ENCODE measurements at regions not wholly inside any gene's neighbourhood (a gene's known extent, or its start where the extent isn't known, plus 50 kb on each side); places are given as distances from the start of the nearest gene placed in this dataset.
"Not testable (repeated sequence)": the region's sequence is repeated elsewhere in the genome, so short reads cannot be mapped to it uniquely, and the experiment has no call there.

DNA sequence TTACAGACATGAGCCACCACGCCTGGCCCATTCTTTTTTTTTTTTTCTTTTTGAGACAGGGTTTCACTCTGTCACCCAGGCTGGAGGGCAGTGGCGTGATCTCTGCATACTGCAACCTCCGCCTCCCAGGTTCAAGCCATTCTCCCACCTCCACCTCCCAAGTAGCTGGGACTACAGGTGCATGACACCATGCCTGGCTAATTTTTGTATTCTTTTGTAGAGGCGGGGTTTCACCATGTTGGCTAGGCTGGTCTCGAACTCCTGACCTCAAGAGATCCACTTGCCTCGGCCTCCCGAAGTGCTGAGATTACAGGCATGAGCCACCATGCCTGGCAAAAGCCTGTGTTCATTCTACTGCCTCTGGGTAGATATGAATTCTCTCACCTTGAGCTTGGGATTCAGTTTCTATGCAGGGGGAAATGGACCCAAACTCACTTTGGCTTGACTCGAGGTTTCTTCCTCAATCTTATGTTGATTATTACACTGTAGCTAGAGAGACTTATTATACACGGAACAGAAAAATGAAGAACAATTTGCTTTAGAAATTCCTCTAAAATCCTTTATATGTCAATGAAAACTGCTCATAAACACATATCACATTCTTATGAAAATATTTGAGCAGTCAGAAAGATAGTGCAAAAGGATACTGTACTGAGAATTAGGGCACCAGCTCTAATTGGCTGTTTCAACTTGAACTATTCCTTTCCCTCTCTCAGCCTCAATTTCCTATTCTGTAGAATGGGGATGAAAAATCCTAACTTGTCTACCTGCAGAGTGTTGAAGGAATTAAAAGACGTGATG is 252.3 kb downstream of the MYCN start:
- no peak for DNase-seq

DNA sequence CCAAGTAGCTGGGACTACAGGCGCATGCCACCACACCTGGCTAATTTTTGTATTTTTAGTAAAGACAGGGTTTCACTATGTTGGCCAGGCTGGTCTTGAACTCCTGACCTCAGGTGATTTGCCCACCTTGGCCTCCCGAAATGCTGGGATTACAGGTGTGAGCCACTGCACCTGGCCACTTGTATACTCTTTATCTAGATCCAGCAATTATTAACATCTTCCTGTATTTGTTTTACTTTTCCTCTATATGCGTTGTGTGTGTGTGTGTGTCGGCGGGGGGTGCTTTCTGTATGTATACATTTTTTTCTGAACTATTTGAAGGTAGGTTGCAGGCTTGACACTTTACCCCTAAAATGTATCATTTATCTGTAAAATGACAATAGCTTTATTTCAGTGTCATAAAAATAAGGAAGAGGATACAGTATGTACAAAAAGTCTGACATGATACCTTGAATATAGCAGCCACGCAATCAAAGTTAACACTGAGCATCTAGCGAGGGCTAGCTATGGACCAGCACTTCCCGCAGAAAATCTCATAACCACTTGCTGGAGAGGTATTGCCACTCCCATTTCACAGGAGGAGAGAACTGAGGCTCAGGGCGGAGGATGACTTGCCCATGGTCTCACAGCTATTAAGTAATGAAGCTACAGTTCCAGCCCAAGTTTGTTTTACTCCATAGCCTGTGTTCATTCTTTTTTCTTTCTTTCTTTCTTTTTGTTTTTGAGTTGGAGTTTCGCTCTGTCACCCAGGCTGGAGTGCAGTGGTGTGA is 251.3 kb downstream of the MYCN start:
- no peak for DNase-seq

DNA sequence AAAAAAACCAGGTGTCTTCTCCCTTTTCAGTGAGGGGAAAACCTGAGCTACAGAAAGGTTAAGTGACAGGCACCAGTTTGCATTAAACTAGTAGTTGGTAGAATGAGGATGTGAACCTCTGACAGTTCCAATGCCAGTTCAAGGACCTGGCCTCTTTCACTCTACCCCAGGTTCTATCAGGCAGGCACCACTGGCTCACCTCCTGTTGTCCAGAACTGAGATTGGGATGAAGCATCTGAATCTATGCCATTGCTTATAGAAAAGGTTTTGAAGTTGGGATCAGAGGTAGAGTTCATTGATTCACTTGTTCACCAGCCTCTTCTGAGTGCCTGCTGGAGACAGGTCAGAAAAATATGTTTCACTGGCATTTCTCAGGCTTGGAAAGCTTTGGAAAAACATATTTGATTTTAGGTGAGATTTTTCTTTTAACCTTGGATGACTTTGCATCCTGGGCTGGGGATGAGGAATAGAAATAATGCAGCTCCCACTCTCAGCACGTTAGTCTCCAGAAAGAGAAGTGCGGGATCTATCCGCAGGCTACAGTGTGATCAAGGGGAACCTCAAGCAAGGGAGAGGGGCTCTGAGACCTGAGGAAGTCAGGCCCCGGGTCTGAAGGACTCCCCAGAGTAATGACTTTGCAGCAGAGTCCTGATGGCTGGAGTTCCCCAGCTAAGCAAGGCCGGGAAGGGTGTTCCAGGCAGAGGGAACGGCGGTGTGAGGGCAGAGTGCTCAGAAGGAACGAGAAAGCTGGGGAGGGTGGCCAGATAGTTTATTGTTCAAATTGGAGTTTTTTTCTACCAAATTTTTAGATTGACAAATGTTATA is 250.3 kb downstream of the MYCN start:
- no peak for DNase-seq

DNA sequence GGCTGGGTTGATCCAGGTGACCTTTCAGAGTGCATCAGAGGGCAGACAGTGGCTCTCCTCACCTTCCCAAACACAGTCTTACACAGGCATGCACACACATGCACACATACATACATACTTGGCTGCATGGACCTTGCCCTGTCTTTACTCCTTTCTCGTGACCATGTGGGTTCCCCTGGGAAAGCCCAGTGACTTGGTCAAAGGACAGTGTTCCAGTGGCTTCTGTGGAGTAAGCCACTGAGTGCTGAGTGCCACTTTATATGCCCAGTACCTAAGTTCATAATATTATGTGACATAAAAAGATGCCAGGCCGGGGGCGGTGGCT is 249.4 kb downstream of the MYCN start:
- DNase-seq: no peak

DNA sequence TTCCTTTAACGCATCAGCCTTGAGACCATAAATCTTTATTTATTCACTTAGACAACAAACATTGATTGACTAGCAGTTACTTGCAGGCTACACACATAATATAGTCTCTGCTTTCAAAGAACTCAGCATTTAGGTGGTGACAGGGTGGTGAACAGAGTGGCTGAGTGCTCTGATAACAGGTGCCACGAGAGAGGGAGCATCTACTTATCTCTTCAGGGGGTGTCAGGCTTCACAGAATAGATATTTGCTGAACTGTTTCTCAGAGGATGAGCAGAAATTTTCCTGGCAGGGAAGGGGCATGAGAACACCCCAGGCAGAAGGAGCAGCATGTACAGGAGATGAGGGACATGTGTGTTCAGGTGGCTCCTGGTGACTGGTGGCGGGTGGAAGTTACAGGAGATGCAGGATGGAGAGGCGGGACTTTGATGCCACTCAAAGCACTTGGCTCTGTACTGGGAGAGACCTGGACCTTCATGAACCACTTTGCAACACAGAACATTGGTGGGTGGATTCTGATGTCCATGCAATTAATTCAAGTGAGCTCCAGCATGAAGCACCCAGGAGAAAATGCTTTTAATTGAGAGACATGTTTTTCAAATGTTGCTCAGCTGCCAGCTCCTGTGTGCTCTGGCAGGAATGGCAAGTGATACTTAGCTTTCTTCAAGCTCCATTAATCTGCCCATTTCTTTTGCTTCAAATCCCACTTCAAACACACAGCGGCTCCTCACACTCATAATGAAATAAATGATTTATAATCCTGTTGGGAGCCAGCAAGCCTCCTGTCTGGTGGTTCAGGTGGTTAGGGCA is 248.9 kb downstream of the MYCN start:
- DNase-seq: peak; percentile 100

DNA sequence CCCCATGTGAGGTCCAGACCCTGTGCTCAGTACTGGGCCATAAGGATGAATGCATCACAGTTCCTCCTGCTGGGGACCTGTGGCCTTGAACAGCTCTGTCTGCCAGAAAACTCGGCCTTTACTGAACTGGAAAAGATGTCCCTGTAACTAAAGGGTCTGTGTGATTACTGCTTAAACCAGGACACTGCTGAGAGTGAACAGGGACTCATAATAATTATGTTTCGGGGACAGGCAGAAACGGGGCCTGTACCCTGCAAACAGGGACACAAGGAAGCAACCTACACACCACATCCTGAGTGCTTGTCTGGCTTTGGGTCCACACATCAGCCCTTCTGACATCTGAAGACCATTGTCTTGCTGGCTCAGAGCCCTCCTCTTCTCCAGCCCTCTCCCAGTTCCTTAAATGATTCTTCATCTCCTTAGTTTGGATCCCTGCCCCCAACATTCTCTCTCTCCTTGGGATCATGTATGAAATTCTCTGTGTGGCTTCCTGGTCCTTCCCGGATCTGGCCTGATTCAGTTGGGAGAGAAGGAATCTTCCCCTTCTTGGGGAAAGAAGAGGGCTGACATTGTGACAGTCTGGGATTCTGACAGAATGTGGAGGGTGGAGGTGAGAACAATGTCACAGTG is 248.0 kb downstream of the MYCN start:
- DNase-seq: no peak

DNA sequence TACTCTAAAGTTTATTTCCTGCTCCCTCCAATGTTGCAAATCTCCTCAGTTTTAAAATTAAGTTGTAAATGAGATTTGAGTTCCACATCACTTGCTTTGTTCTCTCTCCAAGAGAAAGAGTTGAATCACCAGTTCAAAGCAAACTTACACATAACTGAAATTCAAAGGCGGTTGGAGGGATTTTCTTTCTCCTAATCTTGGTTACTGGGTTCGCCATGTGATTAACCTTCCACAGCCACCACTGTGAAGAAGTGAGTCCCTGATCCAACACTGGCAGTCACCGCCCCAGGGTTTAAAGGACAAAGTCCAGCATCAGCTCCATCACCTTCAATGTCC is 247.1 kb downstream of the MYCN start:
- no peak for DNase-seq

DNA sequence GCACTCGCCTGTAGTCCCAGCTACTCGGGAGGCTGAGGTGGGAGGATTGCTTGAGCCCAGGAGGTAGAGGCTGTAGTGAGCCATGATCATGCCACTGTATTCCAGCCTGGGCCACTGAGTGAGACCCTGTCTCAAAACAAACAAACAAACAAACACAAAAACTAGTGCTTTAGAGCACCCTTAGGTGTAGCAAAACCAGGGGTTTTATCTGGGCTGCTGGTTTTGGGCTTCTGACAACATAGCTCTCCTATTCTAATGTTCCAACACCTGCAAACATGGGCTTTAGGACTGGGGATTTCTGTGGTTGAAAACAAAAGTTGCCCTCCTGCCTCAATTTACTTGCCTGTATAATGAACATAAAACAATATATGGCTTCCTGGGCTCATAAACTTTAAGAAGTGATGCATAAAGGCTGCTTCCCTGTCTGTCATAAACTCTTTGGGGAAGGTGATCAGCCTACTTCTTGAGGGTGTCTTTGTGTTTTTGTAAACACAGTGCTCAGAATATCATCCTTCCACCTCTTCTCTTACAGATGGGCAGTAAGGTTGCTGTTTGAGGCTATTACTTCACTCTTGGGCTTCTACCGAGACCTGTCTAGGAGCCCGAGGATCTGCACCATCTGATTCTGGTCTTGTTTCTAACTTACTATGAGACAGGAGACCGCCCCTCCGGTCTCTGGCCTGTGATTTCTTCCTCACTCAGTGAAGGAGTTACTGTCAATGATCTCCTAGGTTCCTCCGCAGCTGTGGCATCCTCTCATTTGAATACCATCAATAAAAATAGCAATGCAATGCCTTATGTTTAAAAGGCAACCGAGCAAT is 246.5 kb downstream of the MYCN start:
- DNase-seq: no peak

DNA sequence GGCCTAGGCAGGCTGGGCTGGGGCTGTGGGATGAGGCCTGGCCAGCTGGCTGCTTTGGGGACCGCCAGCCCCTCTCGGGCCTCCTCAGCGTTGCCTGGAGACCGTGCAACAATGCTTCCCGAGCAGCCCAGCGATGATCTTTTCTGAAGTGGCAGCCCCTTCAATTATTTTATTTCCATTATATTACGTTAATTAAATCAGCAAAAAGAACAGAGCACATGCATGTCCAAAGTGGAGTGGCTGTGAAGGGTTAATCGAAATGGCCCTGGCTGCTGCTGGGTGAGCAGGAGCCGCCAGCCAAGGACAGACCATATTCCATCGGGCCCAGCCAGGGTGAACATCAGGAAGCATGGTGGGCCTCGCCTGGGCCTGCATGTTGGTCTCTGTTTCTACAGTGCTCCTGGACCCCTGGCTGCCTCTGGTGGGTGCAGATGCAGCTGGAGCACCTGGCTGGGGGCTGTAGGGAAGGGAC is 245.5 kb downstream of the MYCN start:
- DNase-seq: no peak

DNA sequence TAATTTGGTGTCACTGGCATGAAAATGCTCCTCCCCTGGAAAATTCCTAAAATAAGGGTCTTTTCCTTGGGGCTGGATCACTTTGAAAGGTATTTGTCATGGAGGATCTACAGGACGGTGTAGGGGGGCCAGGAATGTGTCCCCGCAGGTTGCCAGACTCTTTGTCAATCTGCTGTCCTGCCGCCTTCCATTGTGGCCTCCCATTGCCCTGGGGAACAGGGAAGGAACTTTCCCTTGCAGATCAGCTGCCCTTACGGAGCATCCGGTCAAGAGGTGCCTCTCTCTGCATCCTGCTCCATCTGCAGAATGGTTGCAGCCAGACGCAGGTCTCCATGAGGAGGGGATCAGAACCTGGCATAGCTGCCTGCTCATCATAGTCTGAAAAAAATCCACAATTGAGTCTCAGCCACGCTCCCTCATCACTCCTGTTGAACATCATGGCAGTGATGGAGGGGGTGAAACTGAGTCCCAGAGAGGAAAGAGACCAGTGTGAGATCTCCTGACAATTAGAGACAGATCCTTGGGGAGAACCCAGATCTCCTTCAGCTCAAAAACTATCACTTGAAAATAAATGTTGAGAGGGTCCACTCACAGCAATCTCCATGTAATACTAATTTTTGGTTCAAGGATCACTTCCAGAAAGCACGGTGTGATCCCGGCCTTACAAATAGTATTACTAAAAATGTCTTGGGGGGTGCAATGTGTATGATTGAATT is 244.8 kb downstream of the MYCN start:
- no peak for DNase-seq

DNA sequence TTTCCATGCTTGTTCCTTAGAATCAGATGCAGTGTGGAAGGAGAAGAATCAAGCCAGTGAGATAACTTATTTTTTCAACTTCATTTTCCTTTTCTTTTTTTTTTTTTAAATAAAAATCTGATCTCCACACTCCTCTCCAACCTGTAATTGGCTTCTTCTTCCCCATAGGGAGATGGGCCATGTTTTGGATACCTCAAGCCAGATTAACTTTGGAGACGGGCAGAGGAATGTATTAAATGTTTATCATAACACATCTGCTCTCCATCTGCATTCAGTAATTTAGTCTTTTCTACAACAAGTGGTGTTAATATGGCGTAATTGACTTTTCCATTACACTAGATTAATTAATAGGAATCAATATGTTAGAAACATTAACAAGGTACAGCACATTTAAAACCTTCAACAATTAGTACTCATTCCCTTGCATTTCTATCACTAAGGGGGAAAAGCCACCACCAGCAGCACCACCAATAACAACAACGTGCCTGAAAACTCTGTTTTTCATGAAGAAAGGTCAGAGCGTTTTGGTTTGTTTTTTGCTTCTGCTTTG is 244.1 kb downstream of the MYCN start:
- DNase-seq: no peak

DNA sequence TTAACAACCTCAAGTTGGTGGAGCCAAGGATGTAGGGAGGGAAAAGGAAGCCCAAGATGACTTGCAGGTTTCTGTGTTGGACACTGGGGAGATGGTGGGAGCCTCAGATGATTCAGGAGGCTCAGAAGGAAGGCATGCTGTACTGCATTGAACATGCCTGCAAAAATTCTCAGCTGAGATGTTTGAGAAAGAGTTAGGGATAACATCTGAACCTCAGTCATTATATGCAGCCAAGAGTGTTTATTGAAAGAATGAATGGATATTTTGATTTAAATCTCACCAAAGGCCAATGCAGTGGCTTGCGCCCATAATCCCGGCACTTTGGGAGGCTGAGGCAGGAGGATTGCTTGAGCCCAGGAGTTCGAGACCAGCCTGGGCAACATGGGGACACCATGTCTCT is 243.0 kb downstream of the MYCN start:
- DNase-seq: no peak

DNA sequence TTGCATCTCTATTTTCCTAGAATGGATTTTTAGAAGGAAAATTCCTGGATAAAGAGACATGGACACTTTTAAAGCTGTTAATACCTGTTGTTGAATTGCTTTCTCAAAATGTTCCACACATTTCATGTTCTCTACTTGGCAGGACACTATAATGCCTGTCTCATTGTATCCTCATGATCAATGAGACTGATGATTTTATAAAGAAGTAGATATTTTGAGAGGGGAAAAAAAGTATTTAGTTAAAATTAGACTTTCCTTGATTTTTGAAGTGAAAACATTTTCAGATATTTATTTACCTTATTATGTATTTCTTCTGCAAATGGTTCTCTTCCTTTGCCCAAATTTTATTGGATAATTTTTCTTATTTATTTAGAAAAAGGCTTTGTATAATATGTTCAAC is 242.5 kb downstream of the MYCN start:
- no peak for DNase-seq

DNA sequence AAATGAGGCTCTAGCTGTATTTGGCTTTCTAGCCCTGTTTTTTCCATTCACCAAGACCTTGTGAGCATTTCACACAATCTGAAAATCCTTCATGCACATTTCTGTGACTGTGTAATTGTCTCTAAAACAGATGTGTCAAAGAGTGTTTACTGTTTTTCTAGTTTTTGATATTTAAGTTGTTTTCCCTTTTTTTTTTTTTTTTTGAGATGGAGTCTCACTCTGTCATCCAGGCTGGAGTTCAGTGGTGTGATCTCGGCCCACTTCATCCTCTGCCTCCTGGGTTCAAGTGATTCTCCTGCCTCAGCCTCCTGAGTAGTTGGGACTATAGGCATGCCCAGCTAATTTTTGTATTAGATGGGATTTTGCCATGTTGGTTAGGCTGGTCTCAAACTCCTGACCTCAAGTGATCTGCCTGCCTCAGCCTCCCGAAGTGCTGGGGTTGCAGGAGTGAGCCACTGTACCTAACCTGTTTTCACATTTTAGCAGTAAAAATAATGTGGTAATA is 242.0 kb downstream of the MYCN start:
- DNase-seq: not testable (repeated sequence)

DNA sequence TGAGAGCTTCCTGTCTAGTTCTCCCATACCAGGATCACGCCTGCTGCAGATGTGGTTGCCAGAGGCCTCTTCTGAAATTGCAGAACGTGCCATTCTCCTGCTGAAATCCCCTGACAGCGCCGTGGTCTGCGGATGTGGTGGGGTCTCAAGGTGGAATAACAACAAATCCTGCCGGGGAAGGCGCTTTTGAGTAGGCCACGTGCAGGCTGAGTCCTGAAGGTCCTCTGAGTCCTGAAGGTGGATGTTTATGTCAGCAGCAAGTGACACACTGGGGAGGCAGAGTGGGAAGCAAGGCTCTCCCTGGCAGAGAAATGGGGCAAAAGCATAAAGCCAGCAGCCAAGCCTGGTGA is 241.4 kb downstream of the MYCN start:
- no peak for DNase-seq

DNA sequence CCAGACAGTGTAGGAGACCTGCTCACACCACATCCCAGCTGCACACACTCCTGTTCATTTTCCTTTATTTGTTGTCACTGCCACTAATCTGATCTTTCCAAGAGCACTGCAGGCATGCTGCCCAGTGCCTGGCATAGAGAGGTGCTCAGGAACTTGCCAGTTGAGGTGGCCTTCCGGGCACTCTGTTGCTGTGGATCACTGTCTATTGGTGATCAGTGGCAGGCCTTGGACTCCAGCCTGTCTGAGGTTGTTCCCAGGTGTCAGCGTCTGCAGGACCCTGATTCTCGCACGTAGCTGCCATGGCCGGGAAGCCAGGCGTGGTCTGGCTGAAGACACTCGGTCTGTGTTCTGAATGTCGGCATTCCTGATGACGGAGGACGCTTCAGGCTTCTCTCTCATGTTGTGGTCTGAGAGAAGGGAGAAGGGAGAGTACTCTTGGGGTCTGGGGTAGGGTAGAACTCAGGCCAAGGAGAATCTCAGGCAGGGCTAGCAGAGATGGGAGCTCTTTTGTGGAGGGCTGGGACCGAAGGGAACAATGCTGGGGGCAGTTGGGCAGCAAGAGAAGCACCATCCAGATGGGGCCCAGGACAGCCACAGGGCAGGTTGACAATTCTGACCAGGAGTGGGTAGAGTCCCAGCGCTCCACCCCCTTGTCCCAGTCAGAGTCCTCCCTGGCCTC is 240.9 kb downstream of the MYCN start:
- DNase-seq: no peak

DNA sequence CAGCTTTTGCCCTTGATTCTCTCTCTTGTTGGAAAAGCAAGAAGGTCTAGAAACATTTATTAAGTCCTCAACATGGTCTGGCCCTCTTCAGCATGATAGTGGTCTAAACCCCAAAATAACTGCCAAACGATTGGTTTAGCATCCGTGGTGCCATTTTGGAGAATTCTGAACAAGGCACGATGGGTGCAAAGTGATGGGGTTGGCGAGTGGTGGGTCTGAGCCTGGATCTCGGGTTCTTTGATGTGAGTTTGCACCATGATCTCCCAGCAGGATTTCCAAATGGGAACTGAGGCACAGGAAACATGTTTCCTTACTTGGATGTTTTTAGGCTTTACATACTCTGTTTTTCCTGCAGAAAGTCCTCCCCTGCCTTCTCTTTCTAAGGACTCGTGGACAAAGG is 240.3 kb downstream of the MYCN start:
- no peak for DNase-seq

DNA sequence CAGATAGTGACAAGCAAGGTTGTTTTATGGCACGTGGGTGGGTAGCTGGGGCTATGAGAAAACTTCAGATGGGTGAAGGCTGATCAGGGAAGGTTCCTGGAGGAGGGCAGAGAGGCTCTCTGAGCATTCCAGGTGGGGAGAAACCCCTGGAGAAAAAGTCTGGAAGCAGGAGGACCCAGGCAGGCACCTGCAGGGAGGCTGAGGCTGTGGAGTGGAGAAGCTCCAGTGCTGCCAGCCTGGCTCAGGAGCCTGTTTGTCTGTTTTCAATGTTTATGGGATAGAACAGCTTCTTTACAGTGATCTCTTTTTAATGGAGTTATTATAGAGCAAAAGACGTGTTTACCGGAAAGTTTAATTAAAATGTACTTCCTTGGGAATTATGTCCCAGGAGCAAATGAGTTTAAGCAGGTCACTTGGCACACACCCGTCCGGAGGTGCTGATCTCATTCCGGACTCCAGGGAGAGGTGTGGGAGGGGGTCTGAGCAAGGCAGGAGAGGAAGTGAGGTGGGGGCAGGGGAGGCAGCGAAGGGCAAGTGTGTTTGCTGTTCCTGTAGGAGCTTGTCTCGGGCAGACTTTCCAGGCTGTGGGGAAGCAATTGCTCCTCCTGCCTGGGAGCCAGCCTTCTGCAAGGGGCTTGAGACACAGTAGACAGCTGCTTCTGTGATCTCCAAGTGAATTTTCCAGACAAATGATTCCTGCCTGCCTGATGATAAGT is 239.5 kb downstream of the MYCN start:
- DNase-seq: no peak

DNA sequence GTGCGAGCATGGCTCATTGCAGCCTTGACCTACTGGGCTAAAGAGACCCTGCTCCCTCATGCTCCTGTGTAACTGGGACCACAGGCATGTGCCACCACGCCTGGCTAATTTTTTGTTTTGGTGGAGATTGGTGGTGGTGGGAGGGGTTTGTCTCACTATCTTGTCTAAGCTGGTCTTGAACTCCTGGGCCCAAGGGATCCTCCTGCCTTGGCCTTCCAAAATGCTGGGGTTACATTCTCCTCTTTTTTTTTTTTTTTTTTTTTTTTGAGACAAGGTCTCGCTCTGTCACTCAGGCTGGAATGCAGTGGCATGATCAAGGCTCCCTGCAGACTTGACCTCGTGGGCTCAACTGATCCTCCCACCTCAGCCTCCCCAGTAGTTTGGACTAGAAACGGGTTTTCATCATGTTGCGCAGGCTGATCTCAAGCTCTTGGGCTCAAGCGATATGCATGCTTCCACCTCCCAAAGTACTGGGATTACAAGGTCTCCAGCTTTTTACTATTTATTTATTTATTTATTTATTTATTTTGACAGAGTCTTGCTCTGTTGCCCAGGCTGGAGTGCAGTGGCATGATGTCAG is 238.3 kb downstream of the MYCN start:
- DNase-seq: no peak

All from NCI-H187 treated with DMSO at 0.1 percent for 48 hours (cell line).